ENCODE measurements at regions not wholly inside any gene's neighbourhood (a gene's known extent, or its start where the extent isn't known, plus 50 kb on each side); places are given as distances from the start of the nearest gene placed in this dataset.
"Not testable (repeated sequence)": the region's sequence is repeated elsewhere in the genome, so short reads cannot be mapped to it uniquely, and the experiment has no call there.

GRCh38 chr13:103497404-103497803 lies 431.2 kb upstream of the SLC10A2 start:
- TF ChIP-seq CTCF (IDR thresholded peaks at IDR 0.05; ENCODE audit: insufficient read depth, low read length, poor library complexity, severe bottlenecking), result no peak
- no peaks in the 10 kb centered on the region for H3K36me3 ChIP-seq (ENCODE audit: control insufficient read depth, insufficient read depth, low read length)
- H3K27me3 ChIP-seq (replicated peaks; ENCODE audit: control insufficient read depth, insufficient read depth, low read length), result no peaks in the 10 kb centered on the region

GRCh38 chr13:103487841-103488240 lies 421.6 kb upstream of the SLC10A2 start:
- H3K27me3 ChIP-seq (replicated peaks; ENCODE audit: control insufficient read depth, insufficient read depth, low read length), result no peaks in the 10 kb centered on the region
- no peak for TF ChIP-seq CTCF (IDR thresholded peaks at IDR 0.05; ENCODE audit: insufficient read depth, low read length, poor library complexity, severe bottlenecking)
- no peaks in the 10 kb centered on the region for H3K36me3 ChIP-seq (ENCODE audit: control insufficient read depth, insufficient read depth, low read length)
- H3K4me3 ChIP-seq (replicated peaks; ENCODE audit: low read depth, low read length), result no peak overlapping the region
- DNase-seq (ENCODE audit: extremely low read depth, insufficient read length), result no peak

More at GRCh38 chr13:103497404-103497803, 431.2 kb upstream of the SLC10A2 start:
- no peak for DNase-seq (ENCODE audit: extremely low read depth, insufficient read length)
- no peak overlapping the region for H3K4me3 ChIP-seq (replicated peaks; ENCODE audit: low read depth, low read length)

GRCh38 chr13:103473081-103473480 lies 406.9 kb upstream of the SLC10A2 start:
- Histone ChIP-seq H3K36me3 (ENCODE audit: control insufficient read depth, insufficient read depth, low read length) (no peaks in the 10 kb centered on the region), H3K4me3 (replicated peaks; ENCODE audit: low read depth, low read length) (no peak overlapping the region), H3K27me3 (replicated peaks; ENCODE audit: control insufficient read depth, insufficient read depth, low read length) (no peaks in the 10 kb centered on the region)
- no peak for TF ChIP-seq CTCF (IDR thresholded peaks at IDR 0.05; ENCODE audit: insufficient read depth, low read length, poor library complexity, severe bottlenecking)
- DNase-seq (ENCODE audit: extremely low read depth, insufficient read length), result no peak

GRCh38 chr13:103471896-103472295 lies 405.7 kb upstream of the SLC10A2 start:
- no peak overlapping the region for H3K4me3 ChIP-seq (replicated peaks; ENCODE audit: low read depth, low read length)
- no peaks in the 10 kb centered on the region for H3K36me3 ChIP-seq (ENCODE audit: control insufficient read depth, insufficient read depth, low read length)
- no peak for DNase-seq (ENCODE audit: extremely low read depth, insufficient read length)
- TF ChIP-seq CTCF (IDR thresholded peaks at IDR 0.05; ENCODE audit: insufficient read depth, low read length, poor library complexity, severe bottlenecking), result no peak
- H3K27me3 ChIP-seq (replicated peaks; ENCODE audit: control insufficient read depth, insufficient read depth, low read length), result no peaks in the 10 kb centered on the region

- TF ChIP-seq CTCF (IDR thresholded peaks at IDR 0.05; ENCODE audit: insufficient read depth, low read length, poor library complexity, severe bottlenecking), result no peak
These were observed 403.6 kb upstream of the SLC10A2 start for GRCh38 chr13:103469771-103470170.

GRCh38 chr13:103466761-103467160 lies 400.5 kb upstream of the SLC10A2 start:
- TF ChIP-seq CTCF (IDR thresholded peaks at IDR 0.05; ENCODE audit: insufficient read depth, low read length, poor library complexity, severe bottlenecking), result no peak
- no peak for DNase-seq (ENCODE audit: extremely low read depth, insufficient read length)
- no peak overlapping the region for H3K4me3 ChIP-seq (replicated peaks; ENCODE audit: low read depth, low read length)
- H3K27me3 ChIP-seq (replicated peaks; ENCODE audit: control insufficient read depth, insufficient read depth, low read length), result no peaks in the 10 kb centered on the region
- H3K36me3 ChIP-seq (ENCODE audit: control insufficient read depth, insufficient read depth, low read length), result no peaks in the 10 kb centered on the region

More at GRCh38 chr13:103469771-103470170, 403.6 kb upstream of the SLC10A2 start:
- Histone ChIP-seq H3K4me3 (replicated peaks; ENCODE audit: low read depth, low read length) (no peak overlapping the region), H3K36me3 (ENCODE audit: control insufficient read depth, insufficient read depth, low read length) (no peaks in the 10 kb centered on the region), H3K27me3 (replicated peaks; ENCODE audit: control insufficient read depth, insufficient read depth, low read length) (no peaks in the 10 kb centered on the region)
- DNase-seq (ENCODE audit: extremely low read depth, insufficient read length), result no peak

GRCh38 chr13:103460246-103460645 lies 394.0 kb upstream of the SLC10A2 start:
- H3K27me3 ChIP-seq (replicated peaks; ENCODE audit: control insufficient read depth, insufficient read depth, low read length); H3K4me3 ChIP-seq (replicated peaks; ENCODE audit: low read depth, low read length); DNase-seq (ENCODE audit: extremely low read depth, insufficient read length); H3K36me3 ChIP-seq (ENCODE audit: control insufficient read depth, insufficient read depth, low read length): not testable (repeated sequence)

- H3K4me3 ChIP-seq (replicated peaks; ENCODE audit: low read depth, low read length); DNase-seq (ENCODE audit: extremely low read depth, insufficient read length); H3K36me3 ChIP-seq (ENCODE audit: control insufficient read depth, insufficient read depth, low read length); H3K27me3 ChIP-seq (replicated peaks; ENCODE audit: control insufficient read depth, insufficient read depth, low read length): not testable (repeated sequence)
These were observed 390.8 kb upstream of the SLC10A2 start for GRCh38 chr13:103457050-103457449.
